DND-41 (cell line): ENCODE measurements at regions not wholly inside any gene's neighbourhood (a gene's known extent, or its start where the extent isn't known, plus 50 kb on each side); places are given as distances from the start of the nearest gene placed in this dataset.
A peak's percentile ranks its signal among the peaks of the same experiment; 100 is the strongest.

ENCODE experiments used
- ATAC-seq: fragments of 200-7000 bp; cut with Tn5 transposase; 3 replicates; pipeline ENCODE4 v1.9.1; 2021; ENCODE audit warnings: low read depth; ENCODE audit not compliant: insufficient read depth
- DNase-seq: peaks from one replicate; pipeline ENCODE4 v3.0.0-alpha.2; 2020
- H2AFZ ChIP-seq: 2 replicates; pipeline ENCODE4 v1.6.0; 2012; ENCODE audit warnings: low read depth, low read length
- H3K27ac ChIP-seq: 2 replicates; pipeline ENCODE4 v1.5.1; 2012; ENCODE audit warnings: low read length, inconsistent platforms
- H3K27me3 ChIP-seq: fragments of 200-600 bp; sonication (generic); 2 replicates; pipeline ENCODE4 v1.6.0; 2012; ENCODE audit warnings: low read length, mild to moderate bottlenecking, inconsistent platforms; ENCODE audit not compliant: insufficient read depth, poor library complexity
- H3K36me3 ChIP-seq: 2 replicates; pipeline ENCODE4 v1.5.1; 2012; ENCODE audit warnings: low read length, inconsistent platforms; ENCODE audit not compliant: insufficient read depth
- H3K4me1 ChIP-seq: 2 replicates; pipeline ENCODE4 v1.5.1; 2012; ENCODE audit warnings: mild to moderate bottlenecking, low read length; ENCODE audit not compliant: insufficient read depth
- H3K4me2 ChIP-seq: 2 replicates; pipeline ENCODE4 v1.6.0; 2012; ENCODE audit warnings: mild to moderate bottlenecking, moderate library complexity, low read length, inconsistent platforms; ENCODE audit not compliant: insufficient read depth
- H3K4me3 ChIP-seq, 2 experiments: fragments of 200-600 bp in 1 of 2; shearing (Covaris generic) in 1 of 2; 2 replicates each; pipeline ENCODE4 v1.5.1; 2012 to 2016; ENCODE audit warnings: inconsistent platforms in 2 of 2, low read length in 2 of 2, mild to moderate bottlenecking in 2 of 2, low read depth in 1 of 2, moderate library complexity in 1 of 2
- H3K79me2 ChIP-seq: 2 replicates; pipeline ENCODE4 v1.6.0; 2012; ENCODE audit warnings: low read length, inconsistent platforms; ENCODE audit not compliant: insufficient read depth
- H3K9ac ChIP-seq: 2 replicates; pipeline ENCODE4 v1.6.0; 2012; ENCODE audit warnings: low read depth, mild to moderate bottlenecking, inconsistent platforms, low read length, moderate library complexity
- H3K9me3 ChIP-seq: 2 replicates; pipeline ENCODE4 v1.5.1; 2012; ENCODE audit warnings: low read length, moderate library complexity, mild to moderate bottlenecking, inconsistent platforms; ENCODE audit not compliant: insufficient read depth, severe bottlenecking
- H4K20me1 ChIP-seq: 2 replicates; pipeline ENCODE4 v1.6.0; 2012; ENCODE audit warnings: low read length; ENCODE audit not compliant: insufficient read depth
- CTCF ChIP-seq: IDR thresholded peaks from 2 replicates; pipeline ENCODE4 v1.5.1; 2012; ENCODE audit warnings: borderline replicate concordance, low read length, moderate library complexity, mild to moderate bottlenecking; ENCODE audit not compliant: poor library complexity, severe bottlenecking; ENCODE audit errors: extremely low read depth
- EZH2 ChIP-seq: IDR thresholded peaks from 3 replicates; pipeline ENCODE4 v1.6.1; 2012; ENCODE audit warnings: borderline replicate concordance, low read depth, mild to moderate bottlenecking, moderate library complexity, low read length, inconsistent platforms; ENCODE audit not compliant: severe bottlenecking

GRCh38 chr13:78981913-78982312, 323.0 kb upstream of the OBI1 start:
- Histone ChIP-seq H3K9me3 (no peaks in the 10 kb centered on the region), H3K4me2 (no peak overlapping the region), H4K20me1 (no peaks in the 10 kb centered on the region), H3K4me3 (no peak overlapping the region), H3K27me3 (peaks cover 2% of the 10 kb centered on the region), H3K79me2 (no peaks in the 10 kb centered on the region), H3K9ac (no peak overlapping the region), H3K36me3 (no peaks in the 10 kb centered on the region), H3K27ac (no peak overlapping the region), H3K4me1 (no peaks in the 10 kb centered on the region), H2AFZ (no peak overlapping the region)
- no peak for ATAC-seq
- DNase-seq = no peak
- TF ChIP-seq CTCF = no peak
- no peak for TF ChIP-seq EZH2

- no peaks in the 10 kb centered on the region for H3K36me3 ChIP-seq
- TF ChIP-seq CTCF (no peak), EZH2 (no peak)
- H2AFZ ChIP-seq = no peak overlapping the region
- ATAC-seq (no peak), DNase-seq (no peak)
- H3K4me2 ChIP-seq = no peak overlapping the region
- H3K79me2 ChIP-seq = no peaks in the 10 kb centered on the region
- no peak overlapping the region for H3K27ac ChIP-seq
- H3K27me3 ChIP-seq = peaks cover 2% of the 10 kb centered on the region
- H4K20me1 ChIP-seq = no peaks in the 10 kb centered on the region
- H3K4me1 ChIP-seq = no peaks in the 10 kb centered on the region
- H3K9me3 ChIP-seq = no peaks in the 10 kb centered on the region
- H3K9ac ChIP-seq = no peak overlapping the region
- H3K4me3 ChIP-seq = no peak overlapping the region
These were observed 320.4 kb upstream of the OBI1 start for GRCh38 chr13:78979349-78979748.

GRCh38 chr13:78978381-78978998, 319.5 kb upstream of the OBI1 start:
- Histone ChIP-seq H3K27ac (no peak overlapping the region), H3K9me3 (no peaks in the 10 kb centered on the region), H3K9ac (no peak overlapping the region), H3K27me3 (no peaks in the 10 kb centered on the region), H3K4me3 (no peak overlapping the region), H2AFZ (no peak overlapping the region), H3K79me2 (no peaks in the 10 kb centered on the region), H3K4me1 (no peaks in the 10 kb centered on the region), H3K4me2 (no peak overlapping the region), H3K36me3 (no peaks in the 10 kb centered on the region), H4K20me1 (no peaks in the 10 kb centered on the region)
- ATAC-seq = peak; percentile 87
- TF ChIP-seq CTCF (peak; percentile 88), EZH2 (no peak)
- peak; percentile 53 for DNase-seq
